ENCODE measurements at regions not wholly inside any gene's neighbourhood (a gene's known extent, or its start where the extent isn't known, plus 50 kb on each side); places are given as distances from the start of the nearest gene placed in this dataset.

GRCh38 chr18:6624661-6625311 is 104.7 kb upstream of the ARHGAP28 start:
- no peak for DNase-seq
- H3K36me3 Mint-ChIP-seq = no peaks in the 10 kb centered on the region
- CTCF ChIA-PET = no interaction called here
- H3K4me1 Mint-ChIP-seq = no peaks in the 10 kb centered on the region
- peaks cover 3% of the 10 kb centered on the region for H3K9me3 Mint-ChIP-seq
- no peak overlapping the region for H3K27ac Mint-ChIP-seq
- H3K27me3 Mint-ChIP-seq = no peaks in the 10 kb centered on the region
- H3K4me3 Mint-ChIP-seq = no peak overlapping the region

GRCh38 chr18:6625481-6625880 is 104.0 kb upstream of the ARHGAP28 start:
- DNase-seq = no peak
- H3K27ac Mint-ChIP-seq = no peak overlapping the region
- H3K9me3 Mint-ChIP-seq = peaks cover 3% of the 10 kb centered on the region
- H3K36me3 Mint-ChIP-seq = no peaks in the 10 kb centered on the region
- H3K4me3 Mint-ChIP-seq = no peak overlapping the region
- CTCF ChIA-PET = no interaction called here
- no peaks in the 10 kb centered on the region for H3K4me1 Mint-ChIP-seq
- H3K27me3 Mint-ChIP-seq = no peaks in the 10 kb centered on the region

GRCh38 chr18:6626457-6626856 is 103.1 kb upstream of the ARHGAP28 start:
- Mint-ChIP-seq H3K9me3 (peaks cover 3% of the 10 kb centered on the region), H3K36me3 (no peaks in the 10 kb centered on the region), H3K27ac (no peak overlapping the region), H3K4me3 (no peak overlapping the region), H3K4me1 (no peaks in the 10 kb centered on the region), H3K27me3 (no peaks in the 10 kb centered on the region)
- CTCF ChIA-PET = no interaction called here
- DNase-seq = no peak

GRCh38 chr18:6627645-6628044 is 101.9 kb upstream of the ARHGAP28 start:
- no peak overlapping the region for H3K4me3 Mint-ChIP-seq
- DNase-seq = no peak
- CTCF ChIA-PET = no interaction called here

GRCh38 chr18:6628187-6628586 is 101.3 kb upstream of the ARHGAP28 start:
- no peak overlapping the region for H3K27ac Mint-ChIP-seq
- no peaks in the 10 kb centered on the region for H3K27me3 Mint-ChIP-seq
- H3K4me3 Mint-ChIP-seq = no peak overlapping the region
- H3K4me1 Mint-ChIP-seq = no peaks in the 10 kb centered on the region
- H3K9me3 Mint-ChIP-seq = peaks cover 6% of the 10 kb centered on the region
- CTCF ChIA-PET = no interaction called here
- H3K36me3 Mint-ChIP-seq = no peaks in the 10 kb centered on the region
- DNase-seq = no peak

More at GRCh38 chr18:6627645-6628044, 101.9 kb upstream of the ARHGAP28 start:
- no peak overlapping the region for H3K27ac Mint-ChIP-seq
- peaks cover 6% of the 10 kb centered on the region for H3K9me3 Mint-ChIP-seq
- H3K27me3 Mint-ChIP-seq = no peaks in the 10 kb centered on the region
- H3K4me1 Mint-ChIP-seq = no peaks in the 10 kb centered on the region
- no peaks in the 10 kb centered on the region for H3K36me3 Mint-ChIP-seq

GRCh38 chr18:6629635-6630140 is 99.8 kb upstream of the ARHGAP28 start:
- no peak overlapping the region for H3K4me3 Mint-ChIP-seq
- CTCF ChIA-PET = no interaction called here
- no peaks in the 10 kb centered on the region for H3K27me3 Mint-ChIP-seq
- H3K36me3 Mint-ChIP-seq = no peaks in the 10 kb centered on the region
- no peaks in the 10 kb centered on the region for H3K4me1 Mint-ChIP-seq
- no peak overlapping the region for H3K27ac Mint-ChIP-seq
- DNase-seq = no peak
- peaks cover 6% of the 10 kb centered on the region for H3K9me3 Mint-ChIP-seq

- Mint-ChIP-seq H3K36me3 (no peaks in the 10 kb centered on the region), H3K27ac (no peak overlapping the region), H3K9me3 (peaks cover 3% of the 10 kb centered on the region), H3K4me3 (no peak overlapping the region), H3K4me1 (no peaks in the 10 kb centered on the region), H3K27me3 (no peaks in the 10 kb centered on the region)
- DNase-seq = no peak
- CTCF ChIA-PET = no interaction called here
These were observed 96.2 kb upstream of the ARHGAP28 start for GRCh38 chr18:6633310-6633709.

- CTCF ChIA-PET = no interaction called here
These were observed 93.4 kb upstream of the ARHGAP28 start for GRCh38 chr18:6636091-6636490.

GRCh38 chr18:6638447-6638846 is 91.1 kb upstream of the ARHGAP28 start:
- no peak overlapping the region for H3K4me3 Mint-ChIP-seq
- no peak for DNase-seq
- H3K4me1 Mint-ChIP-seq = no peaks in the 10 kb centered on the region
- CTCF ChIA-PET = no interaction called here
- H3K27ac Mint-ChIP-seq = no peak overlapping the region
- no peaks in the 10 kb centered on the region for H3K36me3 Mint-ChIP-seq
- H3K27me3 Mint-ChIP-seq = no peaks in the 10 kb centered on the region
- peaks cover 3% of the 10 kb centered on the region for H3K9me3 Mint-ChIP-seq

More at GRCh38 chr18:6636091-6636490, 93.4 kb upstream of the ARHGAP28 start:
- Mint-ChIP-seq H3K36me3 (no peaks in the 10 kb centered on the region), H3K9me3 (peaks cover 3% of the 10 kb centered on the region), H3K4me3 (no peak overlapping the region), H3K4me1 (no peaks in the 10 kb centered on the region), H3K27me3 (no peaks in the 10 kb centered on the region), H3K27ac (no peak overlapping the region)
- DNase-seq = no peak

GRCh38 chr18:6639305-6639704 is 90.2 kb upstream of the ARHGAP28 start:
- Mint-ChIP-seq H3K9me3 (peaks cover 3% of the 10 kb centered on the region), H3K27me3 (no peaks in the 10 kb centered on the region), H3K36me3 (no peaks in the 10 kb centered on the region), H3K4me3 (no peak overlapping the region), H3K4me1 (no peaks in the 10 kb centered on the region), H3K27ac (no peak overlapping the region)
- DNase-seq = no peak
- CTCF ChIA-PET = no interaction called here

GRCh38 chr18:6644836-6645627 is 84.5 kb upstream of the ARHGAP28 start:
- CTCF ChIA-PET = interaction anchor here (0.7 kb wide), 1 partner anchor 114 kb away, joined by 4 read pairs; no protein-coding TSS in a partner anchor
- Mint-ChIP-seq H3K4me3 (no peak overlapping the region), H3K4me1 (no peaks in the 10 kb centered on the region), H3K36me3 (no peaks in the 10 kb centered on the region), H3K27ac (no peak overlapping the region), H3K9me3 (peaks cover 5% of the 10 kb centered on the region), H3K27me3 (no peaks in the 10 kb centered on the region)
- DNase-seq = no peak

- Mint-ChIP-seq H3K4me1 (no peaks in the 10 kb centered on the region), H3K9me3 (peaks cover 5% of the 10 kb centered on the region)
These were observed 82.7 kb upstream of the ARHGAP28 start for GRCh38 chr18:6646801-6647200.

GRCh38 chr18:6648581-6648980 is 80.9 kb upstream of the ARHGAP28 start:
- Mint-ChIP-seq H3K9me3 (peaks cover 4% of the 10 kb centered on the region), H3K4me3 (no peak overlapping the region), H3K36me3 (no peaks in the 10 kb centered on the region), H3K27me3 (no peaks in the 10 kb centered on the region), H3K27ac (no peak overlapping the region), H3K4me1 (no peaks in the 10 kb centered on the region)
- no peak for DNase-seq
- CTCF ChIA-PET = no interaction called here

More at GRCh38 chr18:6646801-6647200, 82.7 kb upstream of the ARHGAP28 start:
- DNase-seq = no peak
- H3K27me3 Mint-ChIP-seq = no peaks in the 10 kb centered on the region
- no peak overlapping the region for H3K4me3 Mint-ChIP-seq
- H3K36me3 Mint-ChIP-seq = no peaks in the 10 kb centered on the region
- CTCF ChIA-PET = no interaction called here
- no peak overlapping the region for H3K27ac Mint-ChIP-seq

- no peak overlapping the region for H3K4me3 Mint-ChIP-seq
- CTCF ChIA-PET = no interaction called here
- H3K27me3 Mint-ChIP-seq = no peaks in the 10 kb centered on the region
- no peak overlapping the region for H3K27ac Mint-ChIP-seq
- no peaks in the 10 kb centered on the region for H3K4me1 Mint-ChIP-seq
- no peaks in the 10 kb centered on the region for H3K36me3 Mint-ChIP-seq
- H3K9me3 Mint-ChIP-seq = peaks cover 5% of the 10 kb centered on the region
- DNase-seq = no peak
These were observed 79.9 kb upstream of the ARHGAP28 start for GRCh38 chr18:6649421-6650126.

All from activated naive CD4-positive, alpha-beta T cell treated with anti-CD3 and anti-CD28 coated beads, Interleukin-2, amount 10 ng/mL, durations not matched to agents 7 days and 5 days (primary cell).